NCI-H510A (cell line): ENCODE measurements at regions not wholly inside any gene's neighbourhood (a gene's known extent, or its start where the extent isn't known, plus 50 kb on each side); places are given as distances from the start of the nearest gene placed in this dataset.
"Not testable (repeated sequence)": the region's sequence is repeated elsewhere in the genome, so short reads cannot be mapped to it uniquely, and the experiment has no call there.

Experiments used
- DNase-seq: peaks from one replicate; lab custom pipeline; 2025; lab: John Stamatoyannopoulos, UW

GRCh38 chr6:91055959-91056358 lies 469.1 kb upstream of the MAP3K7 start:
- no peak for DNase-seq

DNA sequence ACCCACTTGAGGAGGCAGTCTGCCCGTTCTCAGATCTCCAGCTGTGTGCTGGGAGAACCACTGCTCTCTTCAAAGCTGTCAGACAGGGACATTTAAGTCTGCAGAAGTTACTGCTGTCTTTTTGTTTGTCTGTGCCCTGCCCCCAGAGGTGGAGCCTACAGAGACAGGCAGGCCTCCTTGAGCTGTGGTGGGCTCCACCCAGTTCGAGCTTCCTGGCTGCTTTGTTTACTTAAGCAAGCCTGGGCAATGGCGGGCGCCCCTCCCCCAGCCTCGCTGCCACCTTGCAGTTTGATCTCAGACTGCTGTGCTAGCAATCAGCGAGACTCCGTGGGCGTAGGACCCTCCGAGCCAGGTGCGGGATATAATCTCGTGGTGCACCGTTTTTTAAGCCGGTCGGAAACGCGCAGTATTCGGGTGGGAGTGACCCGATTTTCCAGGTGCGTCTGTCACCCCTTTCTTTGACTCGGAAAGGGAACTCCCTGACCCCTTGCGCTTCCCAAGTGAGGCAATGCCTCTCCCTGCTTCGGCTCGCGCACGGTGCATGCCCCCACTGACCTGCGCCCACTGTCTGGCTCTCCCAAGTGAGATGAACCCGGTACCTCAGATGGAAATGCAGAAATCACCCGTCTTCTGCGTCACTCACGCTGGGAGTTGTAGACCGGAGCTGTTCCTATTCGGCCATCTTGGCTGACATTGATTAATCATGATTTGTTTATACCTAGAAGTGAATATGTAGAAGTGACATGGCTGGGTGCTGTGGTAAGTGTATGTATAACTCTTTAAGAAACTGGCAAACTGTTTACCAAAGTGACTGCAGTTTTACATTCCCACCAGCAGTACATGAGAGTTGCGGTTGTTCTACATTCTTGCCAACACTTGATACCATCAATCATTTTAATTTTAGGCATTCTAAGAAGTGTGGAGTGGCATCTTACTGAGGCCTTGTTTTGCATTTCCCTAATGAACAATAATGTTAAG lies 465.9 kb upstream of the MAP3K7 start:
- not testable (repeated sequence) for DNase-seq

DNA sequence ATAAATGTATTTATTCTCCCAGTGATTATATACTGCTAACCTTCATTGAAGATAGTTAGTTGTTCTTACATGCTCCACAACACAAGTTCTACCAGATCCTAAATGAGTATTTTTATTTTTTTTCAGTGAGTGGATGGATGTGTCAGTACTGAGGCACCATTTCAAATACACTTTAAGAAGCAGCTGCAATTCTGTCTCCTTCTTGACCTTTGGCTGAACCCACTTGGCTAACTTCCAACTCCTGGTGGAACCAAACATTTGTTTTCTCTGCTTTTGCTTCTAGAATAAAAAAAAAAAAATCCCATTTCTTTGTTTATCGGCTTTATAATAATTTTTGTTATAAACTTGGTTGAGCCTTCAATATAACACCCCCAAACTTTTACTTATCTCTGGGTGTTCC lies 458.3 kb upstream of the MAP3K7 start:
- DNase-seq = no peak

GRCh38 chr6:91043751-91044150 lies 456.9 kb upstream of the MAP3K7 start:
- DNase-seq = no peak

GRCh38 chr6:91042656-91043055 lies 455.8 kb upstream of the MAP3K7 start:
- no peak for DNase-seq

DNA sequence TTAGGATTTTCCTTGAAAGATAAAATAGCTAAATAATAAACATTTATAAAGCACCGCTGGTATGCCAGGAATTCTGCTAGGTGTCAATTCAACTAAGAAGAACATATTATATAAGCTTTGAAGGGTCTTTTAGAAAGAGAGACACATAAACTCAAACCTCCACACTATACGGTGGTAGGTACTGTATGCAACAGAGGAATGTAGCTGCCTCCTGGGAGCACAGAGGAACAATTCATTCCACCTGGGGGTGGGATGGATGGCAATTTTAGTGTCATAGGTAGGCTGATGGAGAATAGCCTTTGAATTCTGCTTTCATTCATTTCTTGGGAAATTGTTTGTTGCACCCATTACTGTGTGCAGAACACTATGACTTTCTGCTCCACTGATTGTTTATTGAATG lies 447.1 kb upstream of the MAP3K7 start:
- no peak for DNase-seq

DNA sequence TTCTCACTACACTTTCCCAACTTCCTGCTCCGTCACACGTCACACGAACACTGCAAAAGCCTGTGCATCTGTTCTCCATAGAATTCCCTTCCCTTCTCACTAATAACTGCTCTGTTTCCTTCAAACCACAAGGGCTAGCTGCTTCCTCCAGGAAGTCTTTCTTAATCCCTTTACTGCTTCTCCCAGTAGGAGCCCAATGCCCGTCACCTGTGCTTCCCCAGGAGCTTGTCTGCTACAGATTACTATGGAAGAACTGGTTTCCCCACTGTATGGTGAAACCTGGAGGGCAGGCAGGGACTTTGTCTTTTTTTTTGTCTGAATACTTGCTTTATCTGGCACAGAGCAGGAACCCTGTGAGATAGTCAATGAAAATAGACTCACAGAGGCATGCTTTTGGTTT lies 444.7 kb upstream of the MAP3K7 start:
- no peak for DNase-seq

GRCh38 chr6:91029211-91029610 lies 442.3 kb upstream of the MAP3K7 start:
- peak; percentile 11 for DNase-seq

- DNase-seq = no peak
These were observed 436.7 kb upstream of the MAP3K7 start for GRCh38 chr6:91023529-91023928.

DNA sequence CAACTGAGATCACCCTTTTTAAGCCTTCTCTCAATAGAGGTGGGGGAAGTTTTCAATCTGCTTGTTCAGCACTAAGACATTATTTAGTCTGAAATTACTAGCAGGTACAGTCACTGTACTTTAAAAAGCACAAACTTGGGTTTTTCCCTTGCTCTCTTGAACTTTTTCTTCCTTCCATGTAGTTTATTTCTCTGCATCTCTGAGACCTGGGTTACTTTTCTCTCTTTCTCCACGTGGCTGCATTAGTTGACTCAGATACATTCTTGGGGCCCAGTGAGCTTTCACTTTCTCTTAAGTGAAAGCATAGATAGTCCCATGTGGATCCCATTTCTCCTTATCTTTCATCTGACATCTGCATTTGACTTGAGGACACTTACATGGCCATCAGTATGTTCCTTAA lies 433.9 kb upstream of the MAP3K7 start:
- DNase-seq = no peak

DNA sequence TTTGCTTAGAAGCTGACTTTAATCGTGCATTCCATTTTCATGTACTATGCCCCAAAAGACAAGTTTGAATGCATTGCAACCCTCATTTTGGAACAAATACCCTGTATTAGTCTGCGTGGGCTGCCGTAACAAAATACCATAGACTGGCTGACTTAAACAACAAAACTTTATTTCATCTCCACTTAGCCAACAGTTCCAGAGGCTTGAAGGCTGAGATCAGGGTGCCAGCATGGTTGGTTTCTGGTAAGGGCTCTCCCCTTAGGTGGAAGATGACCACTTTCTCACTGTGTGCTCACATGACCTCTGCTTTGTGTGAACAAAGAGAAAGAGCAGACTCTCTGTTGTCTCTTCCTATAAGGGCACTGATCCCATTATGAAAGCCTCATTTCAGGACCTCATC lies 431.7 kb upstream of the MAP3K7 start:
- no peak for DNase-seq

DNA sequence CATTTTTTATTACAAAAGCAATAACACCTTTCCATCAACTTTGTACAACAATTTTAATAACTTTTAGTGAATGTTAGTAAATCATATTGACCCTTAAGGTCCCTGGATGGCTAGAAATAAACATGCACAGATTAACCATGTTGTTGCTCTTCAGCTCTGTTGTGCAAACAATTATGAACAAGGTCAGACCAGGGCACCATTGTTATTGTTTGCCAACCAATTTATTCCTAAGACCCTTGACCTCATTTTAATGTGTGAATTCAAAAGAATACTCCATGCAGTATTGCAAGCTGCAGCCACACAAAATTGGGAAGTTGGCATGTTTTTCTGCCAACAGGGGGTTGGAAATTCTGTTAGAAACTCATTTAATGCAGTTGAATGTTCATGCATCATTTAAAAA lies 426.6 kb upstream of the MAP3K7 start:
- DNase-seq = no peak

GRCh38 chr6:90997076-90997475 lies 410.2 kb upstream of the MAP3K7 start:
- DNase-seq = no peak

DNA sequence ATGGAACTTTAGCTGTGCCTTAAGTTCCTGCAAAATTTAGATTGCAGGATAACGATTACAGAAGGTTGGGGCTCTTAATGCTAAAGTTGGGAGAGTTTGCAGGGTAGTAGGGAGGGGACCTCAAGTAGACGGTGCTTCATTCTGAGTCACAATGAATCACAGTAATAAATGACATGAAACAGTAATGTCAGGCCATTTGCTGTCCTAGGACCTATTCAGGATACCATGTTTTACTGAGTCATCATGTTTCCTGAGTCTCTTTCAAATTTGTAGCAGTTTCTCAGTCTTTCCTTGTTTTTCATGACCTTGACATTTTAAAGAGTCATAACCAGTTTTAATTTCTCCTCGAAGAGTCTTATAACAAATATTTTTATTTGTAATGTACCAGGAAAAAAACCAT lies 406.9 kb upstream of the MAP3K7 start:
- no peak for DNase-seq

DNA sequence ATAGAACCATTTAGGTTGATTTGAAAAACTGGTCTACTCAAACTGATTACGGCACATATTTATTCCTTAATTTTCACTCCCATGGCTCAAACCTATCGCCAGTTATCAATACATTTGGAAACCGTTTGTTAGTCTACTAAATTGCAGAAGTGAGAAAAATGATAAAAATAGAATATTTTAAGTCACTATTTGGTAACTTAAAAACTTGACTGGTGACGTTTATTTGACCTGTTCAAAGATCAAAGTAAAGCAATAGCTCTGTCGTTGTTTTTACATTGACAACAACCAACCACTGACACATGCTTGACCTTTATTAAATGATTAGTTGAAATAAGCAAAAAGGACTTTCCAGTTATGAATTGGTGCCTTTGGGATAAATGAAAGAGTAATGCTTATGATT lies 402.9 kb upstream of the MAP3K7 start:
- no peak for DNase-seq

- no peak for DNase-seq
These were observed 397.2 kb upstream of the MAP3K7 start for GRCh38 chr6:90984066-90984465.

GRCh38 chr6:90983462-90983861 lies 396.6 kb upstream of the MAP3K7 start:
- DNase-seq = no peak

- no peak for DNase-seq
These were observed 395.7 kb upstream of the MAP3K7 start for GRCh38 chr6:90982581-90982980.

GRCh38 chr6:90982051-90982450 lies 395.2 kb upstream of the MAP3K7 start:
- DNase-seq = no peak

GRCh38 chr6:90978046-90978445 lies 391.2 kb upstream of the MAP3K7 start:
- no peak for DNase-seq

DNA sequence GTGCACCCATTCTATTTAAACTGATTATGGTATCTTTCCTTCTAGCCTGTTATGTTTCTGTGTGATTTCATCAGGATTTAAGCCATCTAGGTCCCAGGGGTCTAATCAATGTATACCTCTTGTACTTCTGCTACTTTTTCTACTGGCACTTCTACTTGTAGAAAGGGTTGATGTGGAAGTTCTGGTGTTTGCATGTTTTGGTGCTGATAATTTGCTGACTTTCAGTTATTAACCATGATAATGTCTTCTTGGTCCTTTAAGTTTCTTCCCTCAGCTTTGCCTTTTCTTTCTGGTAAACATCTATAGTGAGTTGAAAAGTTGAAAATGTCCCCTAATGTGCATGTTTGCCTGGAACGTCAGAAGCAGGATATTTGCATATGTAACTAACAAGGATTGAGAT lies 390.6 kb upstream of the MAP3K7 start:
- DNase-seq = no peak

DNA sequence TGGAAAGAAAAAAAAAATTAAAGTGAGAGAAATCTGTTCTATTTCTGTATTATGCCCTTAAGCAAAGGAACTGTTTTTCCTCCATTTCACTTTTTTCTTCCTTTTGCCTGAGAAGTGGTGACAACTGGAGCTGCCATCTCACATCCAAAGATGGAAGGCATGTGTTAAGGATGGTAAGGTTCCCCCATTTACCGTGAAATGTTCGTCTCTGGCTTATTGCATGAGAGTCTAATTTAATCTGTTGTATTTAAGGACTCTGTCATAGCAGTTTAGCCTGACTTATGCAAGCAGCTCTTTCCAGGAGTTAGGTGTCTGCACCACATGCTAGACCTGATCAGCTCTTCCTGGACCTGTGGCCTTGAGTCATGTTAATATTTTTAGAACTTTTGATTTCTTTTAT lies 389.5 kb upstream of the MAP3K7 start:
- DNase-seq = no peak

- no peak for DNase-seq
These were observed 388.9 kb upstream of the MAP3K7 start for GRCh38 chr6:90975741-90976140.

- no peak for DNase-seq
These were observed 386.3 kb upstream of the MAP3K7 start for GRCh38 chr6:90973188-90973587.
